SK-N-MC (cell line): ENCODE measurements at regions not wholly inside any gene's neighbourhood (a gene's known extent, or its start where the extent isn't known, plus 50 kb on each side); places are given as distances from the start of the nearest gene placed in this dataset.

ENCODE experiments used
- EZH2 ChIP-seq: fragments of 200-600 bp; sonication (generic); IDR thresholded peaks from one replicate; pipeline ENCODE4 v1.6.1; 2017; ENCODE audit warnings: antibody characterized with exemption
- FOXP2 ChIP-seq: optimal IDR thresholded peaks from 2 replicates; pipeline ENCODE3; 2011; ENCODE audit warnings: mild to moderate bottlenecking, moderate library complexity; ENCODE audit not compliant: insufficient read depth; ENCODE audit errors: extremely low read length, control extremely low read depth
- POLR2AphosphoS5 ChIP-seq: IDR thresholded peaks from 2 replicates; pipeline ENCODE4 v1.6.1; 2012; ENCODE audit warnings: mild to moderate bottlenecking, low read depth, low read length, borderline replicate concordance

DNA sequence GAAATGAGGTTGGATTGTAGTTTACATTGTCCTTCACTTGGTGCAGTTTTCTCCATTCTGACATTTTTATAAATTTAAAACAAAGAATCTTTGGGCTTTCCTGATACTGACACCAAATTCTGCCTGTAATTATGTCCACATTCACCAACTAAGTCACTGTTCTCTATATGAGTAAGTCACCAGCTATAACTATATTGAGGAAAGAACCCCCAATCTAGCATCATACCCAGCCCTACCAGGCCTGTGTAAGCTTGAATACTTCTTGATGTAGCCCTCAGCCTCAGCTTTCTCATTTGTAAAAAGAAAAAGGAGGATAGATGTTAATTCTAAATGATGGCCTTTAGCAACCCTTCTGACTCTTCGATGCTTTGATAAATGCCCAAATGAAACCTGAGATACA lies 112.7 kb upstream of the FST start:
- no peak for TF ChIP-seq POLR2AphosphoS5
- TF ChIP-seq EZH2: no peak
- TF ChIP-seq FOXP2: no peak
